ENCODE measurements at regions not wholly inside any gene's neighbourhood (a gene's known extent, or its start where the extent isn't known, plus 50 kb on each side); places are given as distances from the start of the nearest gene placed in this dataset.
A peak's percentile ranks its signal among the peaks of the same experiment; 100 is the strongest.

DNA sequence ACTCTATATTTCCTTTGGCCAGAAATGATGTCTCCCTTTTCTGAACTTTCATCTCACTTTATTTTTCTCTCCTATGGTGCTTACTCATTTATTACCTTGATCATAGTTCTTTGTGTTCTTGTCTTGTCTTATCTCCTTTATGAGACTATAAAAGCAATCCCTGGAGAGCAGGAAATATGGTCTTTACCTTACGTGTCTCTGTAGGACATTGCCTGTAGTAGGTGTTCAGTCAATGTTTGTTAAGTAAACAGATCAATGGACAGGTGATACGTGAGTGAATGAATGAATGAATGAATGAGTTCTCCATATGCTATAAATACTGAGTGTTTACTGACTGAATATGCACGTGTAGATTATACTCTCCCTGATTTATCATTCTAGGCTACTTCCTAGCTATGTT is 193.7 kb upstream of the HMGA2 start:
- DNase-seq (ENCODE audit: low spot score): no peak

DNA sequence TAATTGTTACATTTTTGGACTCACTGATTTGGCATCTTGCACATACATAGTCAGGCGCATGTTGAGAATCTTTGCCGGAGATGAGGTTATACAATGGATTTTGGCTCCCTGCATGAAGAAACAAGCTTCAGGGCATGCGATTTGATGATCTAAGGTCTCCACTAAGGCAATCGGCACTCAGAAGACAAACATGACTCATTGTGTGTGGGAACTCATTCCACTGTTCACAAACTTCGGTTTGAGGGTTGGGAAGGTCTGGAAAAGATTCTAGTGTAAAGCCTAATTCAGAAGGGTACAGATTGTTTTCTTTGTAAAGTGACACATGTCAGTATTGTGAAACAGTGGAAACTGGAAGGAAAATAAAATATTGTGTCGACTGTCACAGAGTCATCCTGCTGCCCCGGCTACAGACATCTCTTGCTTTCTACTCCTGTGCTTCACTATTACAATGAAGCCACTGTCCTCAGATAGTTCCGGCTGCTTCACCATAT is 192.6 kb upstream of the HMGA2 start:
- peak; percentile 87 for DNase-seq (ENCODE audit: low spot score)

DNA sequence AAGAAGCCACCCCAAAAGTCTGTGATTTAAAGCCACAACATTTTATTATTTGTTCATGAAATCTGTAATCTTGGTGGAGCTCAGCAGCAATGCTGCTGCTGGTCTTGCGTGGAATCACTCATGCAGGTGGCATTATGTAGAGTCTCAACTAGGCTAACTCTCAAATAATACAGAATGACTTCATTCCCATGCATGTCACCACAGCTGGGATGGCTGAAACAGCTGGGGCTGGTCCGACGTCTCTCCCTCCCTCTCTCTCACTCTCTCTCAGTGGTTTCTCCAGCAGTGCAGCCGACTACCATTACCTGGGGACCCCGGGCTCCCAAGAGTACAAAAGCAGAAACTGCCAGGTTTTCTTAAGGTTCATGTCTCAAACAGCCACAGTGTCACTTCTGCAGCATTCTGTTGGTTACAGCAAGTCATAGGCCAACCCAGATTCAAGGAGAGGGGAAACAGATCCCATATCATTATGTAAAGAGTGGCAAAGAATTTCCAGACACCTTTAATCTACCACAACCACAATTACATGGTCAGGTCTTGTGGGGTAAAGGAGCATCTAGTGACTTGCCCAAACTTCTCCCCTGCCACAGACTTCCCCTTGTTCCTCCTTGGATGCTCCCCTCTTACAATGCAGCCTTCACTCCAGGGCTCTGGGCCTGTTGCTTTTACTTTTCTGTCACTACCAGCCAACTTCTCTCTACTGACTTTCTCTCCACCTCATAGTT is 192.0 kb upstream of the HMGA2 start:
- DNase-seq (ENCODE audit: low spot score): no peak

DNA sequence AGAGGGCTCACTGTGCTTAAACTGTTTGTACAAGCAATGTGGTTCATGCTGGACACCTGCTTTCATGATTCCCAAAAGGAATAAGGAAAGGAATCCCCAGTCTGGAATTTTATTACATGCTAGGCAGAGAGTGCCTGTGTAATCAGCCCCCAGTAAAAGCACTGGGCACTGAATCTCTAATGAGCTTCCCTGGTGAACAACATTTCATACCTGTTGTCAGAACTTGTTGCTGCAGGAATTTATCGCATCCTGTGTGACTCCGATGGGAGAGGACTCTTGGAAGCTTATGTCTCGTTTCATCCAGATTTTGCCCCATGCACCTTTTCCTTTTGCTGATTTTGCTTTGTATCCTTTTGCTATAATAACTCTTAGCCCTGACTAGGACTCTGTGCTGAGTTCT is 190.2 kb upstream of the HMGA2 start:
- no peak for DNase-seq (ENCODE audit: low spot score)

DNA sequence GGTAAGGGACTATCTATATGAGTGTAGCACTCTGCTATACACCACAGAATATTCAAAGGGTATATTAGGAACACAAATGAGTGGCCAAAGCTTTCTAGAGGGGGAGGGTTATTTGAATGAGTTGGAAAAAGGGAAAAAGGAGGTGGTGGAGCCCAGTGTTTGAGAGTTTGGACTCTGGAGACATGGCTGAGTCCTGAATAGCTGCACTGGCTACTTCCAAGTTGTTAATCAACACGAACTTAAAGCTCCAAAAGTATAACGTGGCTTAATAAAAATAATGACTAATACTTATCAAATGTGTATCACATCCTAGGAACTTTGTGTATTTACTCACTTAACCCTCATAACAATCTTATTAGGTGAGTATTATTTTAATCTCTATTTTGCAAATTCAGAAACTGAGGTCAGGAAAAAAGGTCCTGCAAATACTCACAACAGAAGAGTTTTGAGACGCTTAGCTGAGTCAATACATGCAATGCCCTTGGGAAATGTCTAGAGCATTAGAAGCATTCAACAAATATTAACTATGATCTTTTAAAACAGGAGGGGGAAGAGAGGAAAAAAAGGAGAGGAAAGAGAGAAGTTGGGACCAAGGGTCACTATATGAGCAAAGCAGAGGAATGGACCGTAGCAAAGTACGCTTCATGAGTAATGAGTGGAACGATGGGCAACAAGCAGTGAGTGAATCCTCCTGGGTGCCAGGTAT is 189.5 kb upstream of the HMGA2 start:
- DNase-seq (ENCODE audit: low spot score): no peak

DNA sequence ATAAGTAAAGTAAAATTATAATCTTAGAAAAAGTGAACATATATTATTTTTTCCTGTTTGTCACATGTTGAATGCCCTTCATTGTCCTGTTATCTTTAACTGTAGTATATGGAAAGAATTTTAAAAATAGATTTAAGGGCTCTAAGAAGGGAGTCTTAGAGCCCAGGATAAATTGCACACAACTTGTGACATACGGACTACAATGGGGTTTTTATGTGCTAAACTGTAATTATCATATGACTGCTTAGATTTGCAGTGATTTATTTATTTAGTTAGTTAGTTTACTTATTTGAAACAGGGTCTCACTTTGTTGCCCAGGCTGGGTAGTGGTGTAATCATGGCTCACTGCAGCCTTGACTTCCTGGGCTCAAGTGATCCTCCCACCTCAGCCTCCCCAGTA is 187.8 kb upstream of the HMGA2 start:
- DNase-seq (ENCODE audit: low spot score): peak; percentile 75

DNA sequence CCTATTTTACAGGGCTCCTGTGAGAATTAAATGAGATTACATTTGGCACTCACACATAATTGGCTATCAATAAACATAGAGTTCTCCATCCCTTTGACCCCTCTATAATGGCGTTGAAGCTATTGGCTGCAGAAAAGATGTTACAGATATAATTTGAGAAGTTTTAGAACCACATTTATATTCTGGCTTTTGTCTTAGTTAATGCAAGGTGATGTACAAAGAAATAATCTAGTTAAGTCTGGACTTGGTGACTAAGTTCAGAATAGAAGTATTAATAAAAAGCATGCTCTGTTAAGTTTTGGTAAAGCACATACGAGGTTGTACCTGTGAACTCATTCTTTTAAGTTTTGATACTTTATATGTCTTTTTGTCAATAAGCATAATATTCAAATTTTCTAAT is 187.1 kb upstream of the HMGA2 start:
- no peak for DNase-seq (ENCODE audit: low spot score)

DNA sequence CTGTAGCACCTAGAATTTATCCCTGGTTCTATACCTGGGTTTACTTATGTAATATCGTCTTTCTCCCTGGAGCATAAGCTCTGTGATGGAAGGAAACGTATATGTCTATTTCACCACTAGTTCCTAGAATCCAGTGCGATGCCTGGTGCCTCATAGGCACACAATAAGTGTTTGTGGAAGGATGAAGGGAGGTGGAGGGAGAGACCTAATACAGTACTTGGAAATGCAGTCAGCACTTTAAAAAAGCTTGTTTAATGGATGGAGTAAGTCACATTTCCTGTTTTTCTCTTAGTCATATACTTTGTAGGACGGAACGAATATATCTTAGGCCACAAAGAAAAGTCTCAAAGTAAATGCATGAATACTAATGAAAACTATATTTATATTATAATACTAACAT is 186.5 kb upstream of the HMGA2 start:
- DNase-seq (ENCODE audit: low spot score): no peak

DNA sequence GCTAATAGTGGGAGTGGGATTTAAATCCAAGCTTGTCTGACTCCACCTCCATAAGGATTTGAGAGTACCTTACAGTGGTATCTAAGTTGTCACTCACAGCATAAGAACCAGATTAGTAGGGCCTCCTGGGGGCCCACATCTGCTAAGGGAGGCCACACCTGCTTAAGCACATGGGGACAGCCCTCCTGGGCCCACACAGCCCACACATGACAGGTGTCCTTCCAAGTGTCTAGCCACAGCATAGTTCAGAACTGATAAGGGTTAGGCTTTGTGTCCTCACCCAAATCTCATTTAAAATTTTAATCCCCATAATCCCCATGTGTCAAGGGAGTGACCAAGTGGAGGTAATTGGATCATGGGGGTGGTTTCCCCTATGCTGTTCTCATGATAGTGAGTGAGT is 186.0 kb upstream of the HMGA2 start:
- DNase-seq (ENCODE audit: low spot score): no peak

DNA sequence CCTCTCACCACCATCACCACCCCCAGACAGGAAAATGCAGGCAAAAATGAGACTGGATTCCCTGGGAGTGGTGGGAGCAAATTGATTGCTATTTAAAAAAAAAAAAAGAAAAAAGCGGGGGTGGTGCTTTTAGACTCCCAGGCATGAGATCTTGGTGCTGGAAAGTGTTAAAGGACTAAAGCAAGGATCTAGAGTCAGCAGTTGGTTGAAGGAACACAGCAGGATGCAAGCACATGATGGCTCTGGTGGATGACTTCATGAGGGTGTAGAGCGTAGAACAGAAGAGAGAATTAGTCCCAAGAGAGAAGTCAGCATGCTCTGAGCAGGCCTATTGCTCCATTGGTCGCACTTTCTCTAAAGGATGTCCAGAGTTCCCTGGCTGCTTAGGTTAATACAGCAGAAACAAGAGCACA is 183.8 kb upstream of the HMGA2 start:
- peak; percentile 45 for DNase-seq (ENCODE audit: low spot score)

DNA sequence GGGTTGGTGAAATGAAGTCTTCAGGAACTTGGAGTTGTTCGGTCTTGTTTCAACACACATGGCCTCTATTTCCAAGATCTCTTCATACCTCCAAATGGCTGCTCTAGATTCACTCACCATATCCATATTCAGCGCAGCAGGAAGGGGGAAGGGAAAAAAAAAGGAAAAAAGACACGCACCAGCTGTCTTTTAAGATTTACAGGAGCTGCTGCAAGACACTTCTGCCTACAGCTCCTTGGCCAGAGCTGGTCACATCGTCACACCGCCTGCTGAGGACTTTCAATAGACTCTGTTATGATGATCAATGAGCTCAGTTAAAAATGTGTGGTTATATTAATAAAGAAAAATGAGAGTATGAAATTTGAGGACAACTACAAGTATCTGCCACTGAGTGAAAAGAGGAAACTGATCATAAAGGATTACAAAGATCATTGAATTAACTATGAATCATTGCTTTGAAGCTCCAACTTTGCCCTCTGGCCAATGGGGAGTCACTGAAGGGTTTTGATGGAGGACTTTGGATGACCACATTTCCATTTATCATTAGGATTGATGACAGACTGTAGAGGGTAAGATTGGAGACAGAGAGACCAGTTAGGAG is 182.1 kb upstream of the HMGA2 start:
- no peak for DNase-seq (ENCODE audit: low spot score)

DNA sequence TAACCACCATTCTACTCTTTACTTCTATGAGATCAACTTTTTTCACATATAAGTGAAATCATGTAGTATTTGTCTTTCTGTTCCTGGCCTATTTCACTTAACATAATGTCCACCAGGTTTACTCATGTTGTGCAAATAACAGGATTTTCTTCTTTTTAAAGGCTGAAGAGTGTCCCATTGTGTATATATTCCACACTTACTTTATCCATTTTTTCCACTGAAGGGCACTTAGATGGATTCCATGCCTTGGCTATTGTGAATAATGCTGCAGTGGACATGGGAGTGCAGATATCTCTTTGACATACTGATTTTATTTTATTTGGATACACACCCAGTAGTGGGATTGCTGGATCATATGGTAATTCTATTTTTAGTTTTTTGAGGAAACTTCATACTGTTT is 181.1 kb upstream of the HMGA2 start:
- no peak for DNase-seq (ENCODE audit: low spot score)

DNA sequence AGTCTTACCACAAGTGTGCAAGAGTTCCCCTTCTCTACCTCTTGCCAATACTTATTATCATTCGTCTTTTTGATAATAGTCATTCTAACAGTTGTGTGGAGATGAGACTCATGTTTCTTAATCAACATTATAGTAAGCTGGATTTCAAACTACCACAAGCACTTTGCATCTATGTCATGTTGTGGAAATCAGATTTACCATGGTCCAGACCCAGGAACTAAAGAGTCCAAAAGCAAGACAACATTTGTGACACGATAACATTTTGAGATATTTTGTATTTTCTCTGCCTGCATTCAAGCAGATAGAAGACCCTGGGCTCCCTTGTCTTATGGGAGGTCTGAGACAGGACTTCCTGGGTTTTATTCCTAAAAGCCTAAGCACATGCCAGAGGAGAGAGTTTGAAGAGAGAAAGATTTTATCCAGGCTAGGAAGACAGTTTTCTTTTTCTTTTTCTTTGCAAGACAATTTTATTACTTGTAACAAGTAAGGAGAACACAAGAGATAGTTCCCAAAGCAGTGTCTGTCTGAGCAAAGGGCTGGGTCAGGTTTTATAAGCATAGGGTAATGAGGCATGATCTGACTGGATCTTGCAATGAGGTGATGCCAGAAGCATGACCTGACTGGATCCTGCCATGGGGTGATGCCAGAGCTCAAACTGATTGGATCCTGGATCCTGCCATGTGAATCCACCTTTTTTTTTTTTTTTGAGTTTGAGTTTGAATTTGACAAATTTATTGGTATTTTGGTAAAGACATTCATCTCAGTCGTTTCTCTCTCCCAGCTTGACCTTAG is 180.5 kb upstream of the HMGA2 start:
- no peak for DNase-seq (ENCODE audit: low spot score)

DNA sequence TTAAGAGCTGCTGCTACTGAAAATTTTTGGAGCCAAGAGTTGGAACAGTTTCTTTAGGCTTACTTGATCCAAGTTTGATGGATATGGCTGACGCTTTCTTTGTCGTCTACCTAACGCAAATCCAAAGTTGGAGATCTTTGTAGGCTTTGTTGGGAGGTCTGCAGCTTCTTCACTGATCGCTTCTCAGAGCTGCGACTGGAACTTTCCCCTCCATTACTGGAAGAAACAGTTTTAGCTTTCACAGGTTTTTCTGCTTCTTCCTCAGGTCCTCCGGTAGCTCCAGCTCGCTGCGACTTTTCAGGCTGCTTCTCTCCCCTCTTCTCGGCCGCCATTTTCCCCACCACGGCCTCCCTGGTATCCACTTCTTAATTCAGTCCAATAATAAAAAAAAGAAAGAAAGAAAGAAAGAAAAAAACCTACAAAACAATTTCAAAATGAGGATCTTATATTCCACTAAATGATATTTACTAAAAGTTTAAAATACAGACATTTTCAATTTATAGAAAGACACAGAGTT is 178.1 kb upstream of the HMGA2 start:
- DNase-seq (ENCODE audit: low spot score): no peak

DNA sequence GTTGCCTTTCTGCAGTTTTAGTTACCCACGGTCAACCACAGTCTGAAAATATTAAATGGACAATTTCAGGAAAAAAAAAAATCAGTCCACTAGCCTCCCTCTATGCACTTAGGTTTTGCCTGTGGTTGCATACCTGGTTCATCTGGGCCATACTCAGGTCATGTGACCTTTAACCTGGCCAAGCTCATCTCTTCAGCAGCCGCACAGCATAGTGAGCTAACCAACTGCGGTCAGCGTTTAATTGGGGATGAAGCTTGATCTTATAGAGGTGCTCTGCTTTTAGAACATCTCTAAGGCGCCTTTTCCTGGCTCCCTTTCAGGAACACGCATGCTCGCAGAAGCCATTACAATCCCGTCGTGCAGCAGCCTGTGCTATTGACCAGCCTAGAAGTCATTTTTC is 177.2 kb upstream of the HMGA2 start:
- no peak for DNase-seq (ENCODE audit: low spot score)

DNA sequence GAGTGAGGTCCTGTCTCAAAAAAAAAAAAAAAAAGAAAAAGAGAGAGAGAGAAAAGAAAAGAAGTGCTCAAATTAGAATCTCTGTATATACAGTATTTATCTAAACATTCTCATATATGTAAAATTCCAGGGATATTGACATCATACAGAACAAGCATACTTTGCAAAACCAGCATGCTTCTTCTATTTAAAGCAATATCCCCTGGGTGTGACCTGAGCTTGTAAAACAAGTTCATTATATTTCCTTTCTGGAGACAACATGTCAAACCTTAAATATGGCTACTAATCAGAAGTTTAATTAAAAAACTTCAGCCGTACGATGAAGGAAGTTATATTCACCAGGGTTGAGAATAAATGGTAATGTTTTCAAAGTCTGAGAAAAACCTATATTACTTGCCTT is 175.8 kb upstream of the HMGA2 start:
- DNase-seq (ENCODE audit: low spot score): no peak

DNA sequence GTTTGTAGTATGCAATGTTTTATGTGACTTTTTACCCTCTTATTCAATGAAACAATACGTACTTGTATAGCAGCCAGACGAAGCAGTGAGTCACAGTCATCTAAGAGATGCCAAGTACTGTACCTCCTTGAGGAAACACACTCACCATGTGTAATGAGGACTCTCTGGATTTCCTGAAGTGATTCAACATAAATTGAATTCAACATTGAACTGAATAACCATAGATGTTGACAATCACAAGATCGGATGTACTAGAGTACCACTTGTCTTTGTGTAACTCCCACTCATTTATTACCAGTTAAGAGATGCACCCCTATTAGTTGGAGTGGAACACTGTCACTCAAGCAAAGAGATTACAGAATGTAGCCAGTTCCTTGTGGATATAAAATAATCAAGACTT is 175.2 kb upstream of the HMGA2 start:
- DNase-seq (ENCODE audit: low spot score): peak; percentile 95

DNA sequence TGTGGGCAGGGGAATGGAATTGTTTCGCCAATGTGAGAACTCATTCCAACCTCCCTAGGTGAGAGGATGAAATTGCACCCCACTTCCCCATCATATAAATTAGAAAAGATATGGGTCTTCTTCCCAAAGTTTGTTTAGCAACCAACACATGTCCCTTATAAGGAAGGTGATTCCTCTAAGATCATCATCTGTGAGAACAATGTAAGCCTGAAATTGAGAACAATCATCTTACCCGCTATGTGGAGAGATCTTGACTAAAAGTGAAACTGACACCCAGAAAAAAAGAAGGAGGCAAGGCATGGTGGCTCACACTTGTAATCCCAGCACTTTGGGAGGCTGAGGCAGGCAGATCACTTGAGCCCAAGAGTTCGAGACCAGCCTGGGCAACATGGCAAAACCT is 173.2 kb upstream of the HMGA2 start:
- no peak for DNase-seq (ENCODE audit: low spot score)

DNA sequence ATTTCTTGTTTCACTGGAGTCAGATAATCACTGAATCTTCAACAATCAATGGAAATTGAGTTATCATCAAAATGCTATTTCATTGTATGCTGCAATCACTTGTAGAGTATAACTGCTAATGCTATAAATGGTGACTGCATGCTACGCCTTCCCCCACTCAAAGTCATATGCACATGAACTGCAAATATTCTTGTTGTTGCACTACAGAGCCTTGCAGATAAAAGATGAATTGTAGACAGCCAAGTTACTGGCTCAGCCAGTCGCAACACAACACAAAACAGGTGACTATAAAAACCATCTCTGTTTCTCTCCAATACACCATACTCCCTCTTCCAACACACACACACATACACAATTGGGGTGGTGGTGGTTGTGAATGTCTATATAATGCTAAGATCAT is 171.0 kb upstream of the HMGA2 start:
- DNase-seq (ENCODE audit: low spot score): no peak

DNA sequence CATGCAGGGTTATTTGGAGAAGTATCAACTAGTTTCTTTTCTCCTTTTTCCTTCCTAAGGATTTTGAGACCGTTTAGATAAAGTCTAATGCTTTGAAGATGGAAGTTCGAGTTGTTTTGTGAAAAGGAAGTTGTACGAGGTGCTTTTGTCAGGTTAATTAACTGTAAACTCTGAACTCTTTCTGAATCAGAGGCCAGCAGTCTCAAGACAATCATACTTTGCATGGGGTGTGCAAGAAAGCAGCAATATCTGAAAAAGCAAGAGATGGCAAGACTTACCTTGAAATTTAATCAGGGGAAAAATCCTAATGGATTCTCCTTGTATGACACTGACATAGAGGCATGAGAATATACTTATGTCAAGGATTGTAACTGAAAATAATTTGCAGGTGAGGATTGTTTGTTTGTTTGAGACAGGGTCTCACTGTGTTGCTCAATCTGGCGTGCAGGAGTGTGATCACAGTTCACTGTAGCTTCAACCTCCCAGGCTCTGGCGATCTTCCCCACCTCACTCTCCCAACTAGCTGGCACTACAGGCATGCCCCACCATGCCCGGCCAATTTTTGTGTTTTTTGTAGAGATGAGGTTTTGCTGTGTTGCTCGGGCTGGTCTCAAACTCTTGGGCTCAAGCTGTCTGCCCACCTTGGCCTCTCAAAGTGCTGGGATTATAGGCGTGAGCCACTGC is 170.2 kb upstream of the HMGA2 start:
- no peak for DNase-seq (ENCODE audit: low spot score)

DNA sequence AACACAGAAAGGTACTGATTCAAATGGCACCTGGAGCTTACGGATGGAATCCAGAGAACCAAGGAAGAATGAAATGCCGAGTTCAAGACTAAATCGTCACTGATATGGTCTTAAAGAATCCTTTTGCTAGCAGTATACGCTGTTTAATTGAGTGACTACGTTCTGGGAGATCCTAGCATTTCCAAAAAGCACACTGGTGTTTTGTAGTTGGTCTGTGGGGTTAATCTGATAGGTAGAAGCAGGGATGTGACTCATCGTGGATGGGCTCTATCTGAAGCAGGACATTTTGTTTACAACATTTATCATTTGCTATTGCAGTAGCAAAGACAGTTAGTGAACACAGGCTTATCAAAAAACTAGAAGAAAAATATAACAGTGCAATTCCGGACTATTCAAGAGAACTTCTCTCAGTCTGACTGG is 169.2 kb upstream of the HMGA2 start:
- no peak for DNase-seq (ENCODE audit: low spot score)

All from COLO829 (cell line).